T-helper 2 cell (primary cell): ENCODE measurements at regions not wholly inside any gene's neighbourhood (a gene's known extent, or its start where the extent isn't known, plus 50 kb on each side); places are given as distances from the start of the nearest gene placed in this dataset.
"Not testable (repeated sequence)": the region's sequence is repeated elsewhere in the genome, so short reads cannot be mapped to it uniquely, and the experiment has no call there.

Experiments
- DNase-seq, 5 experiments: peaks; one replicate each; pipeline versions ENCODE4 v3.0.0 to v3.0.0-alpha.2; 2012 to 2022

DNA sequence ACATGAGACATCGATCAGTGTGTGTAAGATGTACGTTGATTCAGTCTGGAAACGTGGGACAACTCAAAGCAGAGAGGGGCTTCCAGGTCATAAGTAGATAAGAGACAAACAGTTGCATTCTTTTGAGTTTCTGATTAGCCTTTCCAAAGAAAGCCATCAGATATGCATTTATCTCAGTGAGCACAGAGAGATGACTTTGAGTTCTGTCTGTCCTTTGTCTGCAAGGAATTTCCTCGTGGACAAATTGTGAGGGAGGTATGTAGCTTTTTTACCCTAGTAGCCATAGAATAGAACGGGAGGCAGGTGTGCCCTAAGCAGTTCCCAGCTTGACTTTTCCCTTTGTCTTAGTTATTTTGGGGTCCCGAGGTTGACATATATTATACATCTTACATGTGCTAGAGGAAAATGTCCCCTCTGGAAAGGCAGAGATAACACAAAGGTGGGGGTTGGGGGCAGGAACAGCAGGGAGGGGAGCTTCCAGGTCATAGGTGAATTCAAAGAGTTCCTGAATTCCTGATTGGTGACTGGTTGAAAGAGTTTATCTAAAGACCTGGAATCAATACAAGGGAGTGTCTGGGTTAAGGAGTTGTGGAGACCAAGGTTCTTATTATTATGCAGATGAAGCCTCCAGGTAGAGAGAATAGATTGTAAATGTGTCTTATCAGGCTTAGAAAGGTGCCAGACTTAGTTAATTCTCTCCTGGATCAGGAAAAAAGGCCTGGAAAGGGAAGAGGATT lies 237.0 kb downstream of the NFATC2 start:
- DNase-seq: no peak

DNA sequence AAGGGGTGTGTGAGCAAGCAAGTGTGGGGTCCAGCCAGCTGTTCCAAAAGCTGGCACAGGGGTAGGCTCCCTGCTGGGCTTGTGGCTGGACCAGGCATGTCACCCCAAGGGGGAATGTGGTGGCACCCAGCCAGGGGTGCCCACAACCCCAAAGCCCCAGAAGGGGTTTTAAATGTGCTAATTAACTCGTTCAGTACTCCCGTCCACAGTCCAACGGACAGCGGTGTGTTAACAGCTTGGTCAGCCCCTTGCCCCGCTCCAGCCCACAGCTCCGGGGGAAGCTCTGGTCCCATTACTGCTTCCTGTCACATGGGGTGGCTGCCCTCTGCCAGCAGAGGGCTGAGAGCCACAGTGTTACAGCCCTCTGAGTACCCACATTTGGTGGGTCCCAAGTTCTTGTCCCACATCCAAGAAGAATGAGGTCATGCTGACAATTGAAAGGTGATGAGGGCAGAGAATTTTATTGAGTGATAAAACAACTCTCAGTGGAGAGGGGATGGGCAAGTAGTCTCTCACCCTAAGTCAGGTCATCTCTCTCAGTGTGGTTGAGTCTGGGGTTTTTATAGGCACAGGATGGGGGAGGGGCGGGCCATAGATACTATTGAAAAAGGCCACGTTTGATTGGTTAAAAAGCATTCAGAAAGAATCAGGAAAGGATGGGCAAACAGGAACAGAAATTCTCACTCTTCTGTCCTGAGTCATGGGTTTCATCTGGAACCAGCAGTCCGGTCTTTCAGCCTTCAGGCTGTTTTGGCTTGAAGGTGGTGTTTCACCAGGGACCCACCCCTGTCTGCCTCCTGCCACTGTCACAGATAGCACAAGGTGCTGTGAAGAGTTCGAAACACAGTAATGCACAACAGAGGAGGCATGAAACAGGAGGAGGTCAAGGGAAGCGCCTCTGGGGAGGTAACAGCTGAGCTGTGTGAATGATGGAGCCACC lies 238.5 kb downstream of the NFATC2 start:
- no peak for DNase-seq

DNA sequence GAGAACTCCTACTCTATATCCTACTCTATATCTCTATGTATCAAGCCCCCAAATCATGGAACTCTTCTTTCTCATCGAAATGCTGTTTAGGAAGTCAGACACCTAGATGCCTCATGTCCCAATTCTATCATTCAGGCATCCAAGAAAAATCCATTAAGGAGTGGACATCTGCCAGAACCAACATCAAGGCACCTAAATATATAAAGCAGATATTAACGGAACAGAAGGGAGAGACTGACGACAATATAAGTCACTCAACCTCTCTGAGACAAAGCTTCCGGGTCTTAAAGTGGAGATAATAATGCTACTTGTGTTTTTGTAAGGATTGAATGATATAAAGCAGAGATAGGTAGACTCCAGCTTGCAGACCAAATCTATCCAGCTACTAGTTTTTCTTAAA lies 241.5 kb downstream of the NFATC2 start:
- no peak for DNase-seq

- DNase-seq: no peak
These were observed 242.4 kb downstream of the NFATC2 start for GRCh38 chr20:51300104-51300503.

GRCh38 chr20:51299413-51299812 lies 243.1 kb downstream of the NFATC2 start:
- no peak for DNase-seq

DNA sequence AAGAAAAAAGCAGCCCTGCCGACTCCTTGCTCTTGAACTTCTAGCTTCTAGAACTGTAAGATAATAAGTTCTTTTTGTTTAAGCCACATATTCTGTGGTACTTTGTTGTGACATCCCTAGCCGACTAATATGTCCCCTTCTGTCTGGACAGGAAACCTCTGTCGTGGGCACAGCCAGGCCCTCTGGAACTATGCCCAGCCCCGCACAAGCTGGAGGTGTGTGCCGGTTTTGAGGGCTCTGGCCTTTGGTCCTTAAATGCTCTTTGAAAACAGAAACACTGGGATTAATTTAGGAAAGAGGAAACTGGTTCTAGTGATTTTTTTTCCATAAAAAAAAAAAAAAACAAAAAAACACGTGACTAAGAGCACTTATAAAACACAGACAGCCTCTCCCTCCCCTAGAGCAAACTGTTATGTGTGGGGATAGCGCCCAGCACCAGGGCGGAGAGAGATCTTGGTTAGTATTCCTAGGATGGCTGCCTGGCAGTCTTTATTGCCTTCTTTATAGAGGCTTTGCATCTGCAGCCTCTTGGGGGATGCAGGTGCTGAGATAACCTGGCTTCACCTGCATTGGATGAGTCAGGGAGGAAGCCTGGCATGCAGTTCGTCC lies 244.3 kb downstream of the NFATC2 start:
- no peak for DNase-seq

DNA sequence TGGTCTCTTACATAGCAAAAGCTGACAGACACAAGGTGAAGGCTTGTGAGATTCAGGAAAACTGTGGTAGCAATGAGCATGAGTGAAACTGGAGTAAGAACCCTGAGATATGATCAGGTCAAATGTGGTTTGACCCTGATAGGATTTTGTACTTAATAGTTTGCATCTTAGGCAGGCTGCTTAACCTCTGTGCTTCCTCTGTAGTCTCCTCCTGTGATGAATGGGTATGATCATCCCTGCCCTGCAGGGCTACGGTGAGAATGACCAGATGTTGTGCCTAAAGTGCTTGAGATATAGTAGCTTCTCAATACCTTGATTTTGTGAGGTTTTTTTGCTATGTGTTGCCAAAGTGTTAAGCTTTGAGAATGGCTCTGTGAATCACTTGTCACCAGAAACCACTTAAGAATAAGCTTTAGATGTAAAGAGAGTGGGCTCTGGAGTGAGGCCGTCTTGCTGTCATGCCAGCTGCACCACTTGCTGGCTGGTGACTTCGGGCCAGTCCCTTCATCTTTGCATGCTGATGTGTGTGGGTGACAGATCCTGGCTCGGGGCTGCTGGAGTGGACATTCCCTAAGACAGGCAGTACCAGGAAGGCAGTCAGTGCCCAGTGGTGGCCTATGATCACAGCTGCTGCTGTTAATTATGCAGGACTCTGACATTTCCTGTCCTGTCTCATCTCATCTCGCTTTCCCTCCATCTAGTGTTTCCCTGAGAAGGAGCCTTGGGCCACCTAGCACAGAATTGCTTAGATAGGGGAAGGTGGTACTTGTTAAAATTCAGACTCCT lies 254.7 kb downstream of the NFATC2 start:
- no peak for DNase-seq

DNA sequence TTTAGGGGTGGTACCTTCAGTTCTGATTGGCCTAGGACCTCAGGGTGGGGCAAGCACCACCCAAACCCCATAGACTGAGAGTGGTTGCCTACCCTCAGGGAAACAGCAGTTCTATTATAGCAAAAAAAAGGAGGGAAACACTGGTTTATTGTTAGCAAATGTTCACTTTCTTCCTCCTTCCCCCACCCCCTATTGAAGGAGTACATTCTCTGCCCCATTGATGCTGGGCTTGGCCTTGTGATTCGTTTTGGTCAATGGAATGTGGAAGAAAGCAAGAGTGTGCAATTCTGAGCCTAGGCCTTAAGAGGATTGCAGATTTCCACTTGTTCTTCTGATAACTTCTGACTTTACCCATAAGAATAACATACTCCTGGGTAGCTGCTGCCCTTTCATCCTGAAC lies 255.8 kb downstream of the NFATC2 start:
- no peak for DNase-seq

- DNase-seq: no peak
These were observed 256.8 kb downstream of the NFATC2 start for GRCh38 chr20:51285684-51286083.

DNA sequence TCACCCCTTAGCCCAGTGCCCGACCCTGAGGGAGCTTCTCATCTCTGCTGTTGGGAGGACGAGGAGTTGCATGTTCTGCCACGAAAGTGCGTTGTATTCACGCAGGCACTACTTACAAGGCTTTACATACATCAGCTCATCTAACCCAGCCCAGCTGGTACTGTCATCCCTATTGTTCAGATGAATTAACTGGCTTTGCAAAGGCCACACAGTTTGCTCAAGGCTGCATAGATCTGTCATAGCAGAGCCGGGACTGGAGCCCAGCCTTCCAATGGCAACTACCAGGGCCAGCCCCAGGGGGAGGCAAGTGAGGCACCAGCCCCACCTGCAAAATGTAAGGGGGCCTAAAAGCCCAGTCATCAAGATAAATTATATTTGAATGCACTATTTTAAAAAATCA lies 257.6 kb downstream of the NFATC2 start:
- no peak for DNase-seq

- DNase-seq: no peak
These were observed 258.3 kb downstream of the NFATC2 start for GRCh38 chr20:51284176-51284575.

DNA sequence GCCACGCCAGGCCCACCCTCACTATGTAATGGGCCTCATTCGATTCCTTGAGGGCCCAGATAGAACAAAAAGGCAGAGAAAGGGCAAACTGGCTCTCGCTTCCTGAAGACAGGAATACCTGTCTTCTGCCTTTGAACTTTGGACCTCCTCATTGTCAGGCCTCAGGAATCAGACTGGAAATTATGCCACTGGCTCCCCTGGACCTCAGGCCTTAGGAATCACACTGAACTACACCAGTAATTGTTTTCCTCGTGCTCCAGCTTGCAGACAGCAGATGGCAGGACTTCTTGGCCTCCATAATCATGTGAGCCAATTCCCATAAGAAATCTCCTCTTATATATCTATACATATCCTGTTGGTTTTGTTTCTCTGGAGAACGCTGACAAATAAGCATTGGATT lies 258.6 kb upstream of the KCNG1 start:
- no peak for DNase-seq

DNA sequence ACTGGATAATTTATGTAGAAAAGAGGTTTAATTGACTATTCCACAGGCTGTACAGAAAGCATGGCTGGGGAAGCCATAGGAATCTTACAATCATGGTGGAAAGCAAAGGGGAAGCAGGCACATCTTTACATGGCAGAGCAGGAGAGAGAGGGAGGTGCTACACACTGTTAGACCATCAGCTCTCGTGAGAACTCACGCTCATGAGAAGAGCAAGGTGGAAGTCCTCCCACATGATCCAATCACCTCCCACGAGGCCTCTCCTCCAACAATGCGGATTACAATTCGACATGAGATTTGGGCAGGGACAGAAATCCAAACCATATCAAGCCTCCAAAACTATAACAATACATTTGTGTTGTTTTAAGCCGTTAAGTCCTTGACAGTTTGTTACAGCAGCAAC lies 257.1 kb upstream of the KCNG1 start:
- DNase-seq: no peak

- DNase-seq: no peak
These were observed 255.1 kb upstream of the KCNG1 start for GRCh38 chr20:51277961-51278360.

- DNase-seq: no peak
These were observed 253.4 kb upstream of the KCNG1 start for GRCh38 chr20:51276296-51276695.

DNA sequence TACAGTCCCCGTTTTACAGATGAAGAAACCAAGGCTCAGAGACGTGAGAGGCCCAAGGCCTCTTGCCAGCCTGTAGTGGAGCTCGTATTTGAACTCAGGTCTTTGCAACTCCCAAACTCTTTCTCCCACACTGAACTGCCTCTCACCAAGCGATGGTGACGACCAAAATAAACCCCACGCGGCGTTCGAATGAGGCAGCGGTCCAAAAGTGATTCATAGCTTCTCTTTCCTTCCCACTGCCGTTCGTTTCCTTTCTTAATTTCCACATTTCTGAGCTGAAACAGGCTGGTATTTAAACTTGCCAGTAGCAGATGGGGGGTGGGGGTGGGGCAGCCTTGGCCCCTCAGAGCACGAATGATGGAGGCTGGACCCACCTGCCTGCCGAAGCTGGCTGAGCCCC lies 252.9 kb upstream of the KCNG1 start:
- DNase-seq: no peak

DNA sequence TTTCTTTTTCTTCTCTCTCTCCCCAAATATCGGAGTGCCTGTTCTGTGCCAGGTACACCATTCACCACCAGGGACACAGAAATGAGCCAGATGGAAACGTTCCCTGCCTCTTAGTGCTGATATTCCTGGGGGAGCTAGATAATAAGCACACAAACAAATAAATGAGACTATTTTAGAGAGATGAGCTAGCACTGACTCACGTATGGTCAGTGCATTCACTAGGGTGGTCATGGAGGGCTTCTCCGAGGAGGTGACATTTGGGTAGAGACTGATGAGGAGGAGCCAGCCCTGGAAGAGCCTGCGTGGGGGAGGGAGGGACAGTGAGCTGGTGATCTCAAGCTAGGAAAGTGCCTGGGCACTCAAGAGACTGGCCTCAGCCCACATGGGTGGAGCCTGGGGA lies 252.3 kb upstream of the KCNG1 start:
- no peak for DNase-seq

- no peak for DNase-seq
These were observed 249.5 kb upstream of the KCNG1 start for GRCh38 chr20:51272401-51272800.

DNA sequence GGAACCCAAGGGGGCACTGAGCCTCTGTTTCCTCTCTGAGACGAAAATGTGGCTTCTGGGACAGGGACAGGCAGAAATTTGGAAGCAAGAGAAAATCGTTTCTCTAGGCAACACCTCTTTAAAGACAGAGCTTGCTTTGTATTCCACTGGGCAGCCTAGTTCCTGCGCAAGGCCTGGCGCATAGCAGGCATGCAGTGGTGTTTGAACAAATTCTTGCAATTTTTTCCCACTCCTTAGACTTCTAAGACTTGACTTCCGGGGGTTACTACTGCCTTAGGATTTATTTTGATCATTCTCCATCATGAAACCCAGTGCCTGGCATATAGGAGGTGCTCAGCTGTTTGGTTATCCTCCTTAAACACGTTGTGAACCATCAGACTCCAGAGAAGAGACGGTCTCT lies 249.0 kb upstream of the KCNG1 start:
- no peak for DNase-seq

- not testable (repeated sequence) for DNase-seq
These were observed 248.4 kb upstream of the KCNG1 start for GRCh38 chr20:51271289-51271688.

GRCh38 chr20:51269671-51270070 lies 246.8 kb upstream of the KCNG1 start:
- no peak for DNase-seq

DNA sequence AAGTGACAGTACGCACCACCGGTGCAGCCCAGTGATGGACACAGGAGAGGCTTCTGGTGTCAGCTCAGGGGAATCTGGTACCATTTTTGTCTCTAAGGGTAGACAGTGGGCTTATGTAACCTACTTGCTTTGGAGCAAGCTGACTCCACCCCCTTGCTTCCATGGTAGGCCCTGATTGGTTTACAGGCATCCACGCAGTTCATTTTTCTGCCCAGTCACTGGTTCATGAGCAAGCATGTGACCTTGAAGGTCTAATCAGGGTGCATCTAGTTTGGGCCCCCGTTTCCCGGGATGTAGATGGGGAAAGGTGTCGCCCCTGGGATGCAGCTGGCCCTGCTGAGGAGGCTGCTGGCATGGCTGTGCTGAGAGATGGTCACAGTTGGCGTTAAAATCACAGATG lies 244.8 kb upstream of the KCNG1 start:
- DNase-seq: no peak

DNA sequence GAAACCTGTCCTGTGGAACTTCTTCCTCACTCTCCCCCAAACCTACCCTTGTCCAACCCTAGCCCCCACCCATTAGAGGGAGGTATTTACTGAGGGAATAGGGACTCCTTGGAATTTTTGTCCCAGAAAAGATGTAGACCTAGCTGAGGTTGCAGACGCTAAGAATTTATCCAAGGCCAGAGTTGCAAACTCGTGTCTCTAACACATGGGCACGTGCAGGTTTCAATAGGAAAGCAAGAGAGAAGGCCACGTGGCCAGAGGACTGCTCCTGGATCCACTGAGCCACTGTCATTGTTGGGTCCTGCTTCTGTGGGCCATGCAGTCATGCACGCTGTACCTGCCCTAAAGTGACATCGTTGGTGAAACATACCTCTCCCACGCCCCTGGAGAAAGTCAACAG lies 243.4 kb upstream of the KCNG1 start:
- no peak for DNase-seq
